Heart right ventricle (tissue), 16 donors: ENCODE measurements at regions not wholly inside any gene's neighbourhood (a gene's known extent, or its start where the extent isn't known, plus 50 kb on each side); places are given as distances from the start of the nearest gene placed in this dataset.

Experiments
- ATAC-seq, 8 donors: fragments of 200-7000 bp; cut with Tn5 transposase; one replicate each; pipeline ENCODE4 v1.9.1; 2020; ENCODE audit warnings: mild to moderate bottlenecking in 8 of 8, moderate library complexity in 8 of 8, moderate number of reproducible peaks in 1 of 8
- DNase-seq, 2 donors: peaks; one replicate each; pipeline ENCODE4 v3.0.0-alpha.2; 2020
- H3K27ac ChIP-seq, 10 donors: fragments of 200-600 bp; sonication (generic) in 2 of 10; one replicate each; pipeline versions ENCODE4 v1.5.0 to v1.8.0; 2020 to 2022; ENCODE audit warnings: mild to moderate bottlenecking in 3 of 10
- H3K27me3 ChIP-seq, 7 donors: fragments of 200-600 bp; one replicate each; pipeline ENCODE4 v1.8.0; 2021 to 2022; ENCODE audit warnings: mild to moderate bottlenecking in 2 of 7
- H3K36me3 ChIP-seq, 9 donors: fragments of 200-600 bp; sonication (generic) in 1 of 9; one replicate each; pipeline versions ENCODE4 v1.5.0 to v1.8.0; 2020 to 2022; ENCODE audit warnings: mild to moderate bottlenecking in 2 of 9
- H3K4me1 ChIP-seq, 9 donors: fragments of 200-600 bp; sonication (generic) in 1 of 9; one replicate each; pipeline versions ENCODE4 v1.5.0 to v1.8.0; 2020 to 2022; ENCODE audit warnings: mild to moderate bottlenecking in 4 of 9
- H3K4me3 ChIP-seq, 10 donors: fragments of 200-600 bp; sonication (generic) in 2 of 10; one replicate each; pipeline versions ENCODE4 v1.5.0 to v1.8.0; 2020 to 2022; ENCODE audit warnings: mild to moderate bottlenecking in 7 of 10, moderate library complexity in 2 of 10
- H3K9me3 ChIP-seq, 11 donors: fragments of 200-600 bp in 10 of 11; sonication (generic) in 2 of 11; one replicate each; pipeline versions ENCODE4 v1.5.0 to v1.8.0; 2013 to 2022; ENCODE audit warnings: mild to moderate bottlenecking in 2 of 11, control low read depth in 1 of 11, moderate library complexity in 1 of 11
- CTCF ChIP-seq, 9 donors: fragments of 200-600 bp; sonication (generic) in 2 of 9; IDR thresholded peaks; one replicate each; pipeline versions ENCODE4 v1.5.0 to v1.8.0; 2021 to 2022; ENCODE audit warnings: antibody characterized with exemption in 9 of 9, mild to moderate bottlenecking in 5 of 9, moderate library complexity in 1 of 9
- WGBS, 2 donors: extraction: QIAGEN DNeasy Blood & Tissue Kit; methylation state at CpG; one replicate each; pipeline ENCODE4 v1.1.7; 2013; ENCODE audit warnings: inconsistent platforms in 1 of 2; 5-methylcytosine and 5-hydroxymethylcytosine counted together
- intact Hi-C, 10 donors: fragments of 100-400 bp; cut with DNase I; formaldehyde crosslinking; loops; one replicate each; pipeline versions ENCODE4 v1.11.1 to v1.14.2; 2022
- donor health status: Arrhythmogenic right ventricular cardiomyopathy.
- donor health status: ischemic (EF 13 %, LVEDD 7.1; RV severe dilation, severe dysfunction).
- donor health status: healthy with polysubstance abuse.
- donor health status: DM: no; HTN: yes; CAD: no.
- donor health status: DM: no; HTN: no; CAD: no.
- donor health status: ischemic (EF 25% LVEDD 6.9; RV normal size, moderate dysfunction).
- donor health status: ischemic (EF 25% LVEDD 5.7; RV mildly dilated, moderate dysfunction).
- donor health status: healthy.
- donor health status: DM: yes; HTN: yes; CAD: no.
- donor health status: Ischemic cardiomyopathy.
- donor health status: ischemic (EF 35%, LVEDD 5.7; RV mildly dilated, moderate dysfunction).
- donor health status: nonischemic (EF 11% LVEDD 7.7; RV severe dilation, severe dysfunction).
- donor health status: DM: yes; HTN: yes; CAD: no.
- donor health status: PGD.
- donor health status: ischemic (EF 29% LVEDD 5.4; RV normal size, mild dysfunction).
- donor health status: nonischemic (EF 23%, LVEDD 6.1; RV moderate dilation, normal function).

GRCh38 chr3:116905334-116905733 lies 195.8 kb downstream of the TUSC7 start:
- no peak for TF ChIP-seq CTCF (IDR thresholded peaks at IDR 0.05)
- Histone ChIP-seq H3K4me1 (no peaks in the 10 kb centered on the region), H3K9me3 (no peaks in the 10 kb centered on the region), H3K27ac (no peak overlapping the region), H3K36me3 (no peaks in the 10 kb centered on the region), H3K4me3 (no peak overlapping the region), H3K27me3 (no peaks in the 10 kb centered on the region)
- ATAC-seq (no peak), DNase-seq (no peak)
- WGBS, 2 donors = 86 to 88% methylated on average over 3 of the region's 3 CpGs
- intact Hi-C loops = no loop called here

DNA sequence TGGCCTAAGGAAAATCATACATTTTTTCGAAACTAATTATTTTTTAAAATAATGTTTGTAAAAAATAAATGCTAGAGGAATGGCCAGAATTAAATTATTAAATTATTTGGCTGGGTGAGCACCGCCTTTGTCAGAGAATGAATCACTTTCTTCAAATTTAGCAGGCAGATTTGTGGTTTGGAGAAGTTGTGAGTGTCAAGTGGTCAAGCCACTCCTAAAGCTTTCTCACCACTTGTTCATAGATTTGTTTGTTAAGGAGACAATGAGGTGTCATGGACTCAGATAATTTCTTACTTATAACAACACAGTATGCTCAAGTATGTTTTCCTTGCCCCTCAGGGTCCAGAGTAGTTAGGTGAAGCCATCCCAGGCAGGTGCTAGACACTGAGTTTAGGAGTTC lies 196.2 kb downstream of the TUSC7 start:
- H3K4me1 ChIP-seq = no peaks in the 10 kb centered on the region
- H3K36me3 ChIP-seq = no peaks in the 10 kb centered on the region
- no peak overlapping the region for H3K4me3 ChIP-seq
- DNase-seq (no peak), ATAC-seq (no peak)
- H3K27me3 ChIP-seq = no peaks in the 10 kb centered on the region
- no peaks in the 10 kb centered on the region for H3K9me3 ChIP-seq
- TF ChIP-seq CTCF (IDR thresholded peaks at IDR 0.05) = no peak
- intact Hi-C loops = no loop called here
- WGBS, 2 donors = 81 to 83% methylated on average over 2 of the region's 2 CpGs
- H3K27ac ChIP-seq = no peak overlapping the region

DNA sequence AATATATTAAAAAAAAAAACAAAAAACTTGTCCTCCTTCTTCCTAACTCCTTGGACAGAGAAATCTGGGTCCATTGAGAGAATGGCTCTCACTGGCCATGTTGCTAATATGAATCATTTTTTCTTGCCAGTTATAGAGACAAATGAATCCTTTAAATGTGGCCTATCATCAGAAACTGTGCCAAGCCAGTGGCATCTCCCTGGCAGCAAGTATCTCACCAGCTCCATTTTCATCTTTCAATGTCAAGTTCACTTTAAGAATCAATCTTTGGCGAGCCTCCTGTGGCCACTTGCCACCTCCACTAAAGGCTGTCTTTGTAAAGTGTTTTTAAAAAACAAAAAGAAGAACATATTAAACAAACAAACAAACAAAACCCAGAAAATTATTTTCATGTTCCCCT lies 202.5 kb downstream of the TUSC7 start:
- DNase-seq = no peak
- TF ChIP-seq CTCF (IDR thresholded peaks at IDR 0.05) = no peak
- no peak overlapping the region for H3K4me3 ChIP-seq
- no peak for ATAC-seq
- intact Hi-C loops = no loop called here
- no peaks in the 10 kb centered on the region for H3K36me3 ChIP-seq
- no peaks in the 10 kb centered on the region for H3K9me3 ChIP-seq
- no peaks in the 10 kb centered on the region for H3K27me3 ChIP-seq
- no peak overlapping the region for H3K27ac ChIP-seq
- H3K4me1 ChIP-seq = no peaks in the 10 kb centered on the region
- WGBS, 2 donors = 76 to 80% methylated on average over 1 of the region's 1 CpG

- TF ChIP-seq CTCF (IDR thresholded peaks at IDR 0.05) = no peak
- Histone ChIP-seq H3K27ac (no peak overlapping the region), H3K9me3 (no peaks in the 10 kb centered on the region), H3K27me3 (no peaks in the 10 kb centered on the region), H3K4me1 (no peaks in the 10 kb centered on the region), H3K36me3 (no peaks in the 10 kb centered on the region), H3K4me3 (no peak overlapping the region)
- ATAC-seq (no peak), DNase-seq (no peak)
- intact Hi-C loops = no loop called here
- 47 to 49% methylated on average over 2 of the region's 2 CpGs for WGBS, 2 donors
Measured at GRCh38 chr3:116914004-116914403, 204.4 kb downstream of the TUSC7 start.

DNA sequence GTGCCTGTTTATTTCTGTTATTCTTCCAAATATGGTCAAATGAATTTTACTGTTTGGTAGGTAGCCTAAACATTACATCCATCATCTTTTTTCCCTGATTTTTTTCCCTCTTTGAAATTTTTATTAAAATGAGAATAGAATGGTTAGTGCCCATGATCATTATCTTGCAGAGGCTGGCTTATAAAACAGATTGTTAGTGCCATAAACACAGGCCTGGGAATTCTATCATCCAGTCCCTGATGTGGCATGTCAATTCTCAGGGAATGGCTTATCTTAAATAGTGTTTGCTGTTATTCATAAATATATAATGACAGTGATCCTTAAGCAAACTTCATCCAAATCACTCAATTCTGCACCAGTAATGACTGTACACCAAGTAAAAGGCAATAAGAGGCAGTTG lies 207.3 kb downstream of the TUSC7 start:
- ATAC-seq = no peak
- TF ChIP-seq CTCF (IDR thresholded peaks at IDR 0.05) = no peak

More for the DNA sequence above, 207.3 kb downstream of the TUSC7 start:
- Histone ChIP-seq H3K4me3 (no peak overlapping the region), H3K36me3 (no peaks in the 10 kb centered on the region), H3K9me3 (no peaks in the 10 kb centered on the region), H3K27me3 (no peaks in the 10 kb centered on the region), H3K27ac (no peak overlapping the region), H3K4me1 (no peaks in the 10 kb centered on the region)
- DNase-seq = no peak
- intact Hi-C loops = no loop called here
